ENCODE measurements at regions not wholly inside any gene's neighbourhood (a gene's known extent, or its start where the extent isn't known, plus 50 kb on each side); places are given as distances from the start of the nearest gene placed in this dataset.
"Not testable (repeated sequence)": the region's sequence is repeated elsewhere in the genome, so short reads cannot be mapped to it uniquely, and the experiment has no call there.

DNA sequence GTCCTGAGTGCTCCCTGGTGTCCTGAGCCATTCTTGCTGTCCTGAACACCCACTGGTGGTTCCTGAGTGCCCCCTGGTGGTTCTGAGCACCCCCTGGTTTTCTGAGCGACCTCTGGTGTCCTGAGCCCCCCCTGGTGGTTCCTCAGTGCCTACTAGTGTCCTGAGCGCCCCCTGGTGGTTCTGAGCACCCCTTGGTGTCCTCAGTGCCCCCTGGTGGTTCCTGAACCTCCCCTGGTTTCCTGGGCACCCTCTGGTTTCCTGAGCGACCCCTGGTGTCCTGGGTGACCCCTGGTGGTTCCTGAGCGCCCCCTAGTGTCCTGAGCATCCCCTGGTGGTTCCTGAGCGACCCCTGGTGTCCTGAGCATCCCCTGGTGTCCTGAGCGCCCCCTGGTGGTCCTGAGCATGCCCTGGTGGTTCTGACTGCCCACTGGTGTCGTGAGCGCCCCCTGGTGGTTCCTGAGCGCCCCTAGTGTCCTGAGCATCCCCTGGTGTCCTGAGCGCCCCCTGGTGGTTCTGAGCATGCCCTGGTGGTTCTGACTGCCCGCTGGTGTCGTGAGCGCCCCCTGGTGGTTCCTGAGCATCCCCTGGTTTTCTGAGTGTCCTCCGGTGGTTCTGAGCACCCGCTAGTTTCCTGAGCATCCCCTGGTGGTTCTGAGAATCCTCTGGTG is 473.1 kb downstream of the TMEM121 start:
- Histone ChIP-seq H3K4me1 (no peaks in the 10 kb centered on the region), H3K36me3 (ENCODE audit: insufficient read depth in 1 of 2, low read depth in 1 of 2) (no peaks in the 10 kb centered on the region), H3K4me3 (no peak overlapping the region), H3K9me3 (no peaks in the 10 kb centered on the region), H3K27ac (no peak overlapping the region), H3K27me3 (ENCODE audit: insufficient read depth in 3 of 3, low read length in 2 of 3) (no peaks in the 10 kb centered on the region)
- peak; percentile 36 to 80 (median 68) for ATAC-seq
- intact Hi-C loops (cut with DNase I), result loop anchor here in 1 of 2 donors (10.0 kb wide), 1 partner anchor 325 kb away; no protein-coding TSS in a partner anchor
- TF ChIP-seq, protein P1, sequence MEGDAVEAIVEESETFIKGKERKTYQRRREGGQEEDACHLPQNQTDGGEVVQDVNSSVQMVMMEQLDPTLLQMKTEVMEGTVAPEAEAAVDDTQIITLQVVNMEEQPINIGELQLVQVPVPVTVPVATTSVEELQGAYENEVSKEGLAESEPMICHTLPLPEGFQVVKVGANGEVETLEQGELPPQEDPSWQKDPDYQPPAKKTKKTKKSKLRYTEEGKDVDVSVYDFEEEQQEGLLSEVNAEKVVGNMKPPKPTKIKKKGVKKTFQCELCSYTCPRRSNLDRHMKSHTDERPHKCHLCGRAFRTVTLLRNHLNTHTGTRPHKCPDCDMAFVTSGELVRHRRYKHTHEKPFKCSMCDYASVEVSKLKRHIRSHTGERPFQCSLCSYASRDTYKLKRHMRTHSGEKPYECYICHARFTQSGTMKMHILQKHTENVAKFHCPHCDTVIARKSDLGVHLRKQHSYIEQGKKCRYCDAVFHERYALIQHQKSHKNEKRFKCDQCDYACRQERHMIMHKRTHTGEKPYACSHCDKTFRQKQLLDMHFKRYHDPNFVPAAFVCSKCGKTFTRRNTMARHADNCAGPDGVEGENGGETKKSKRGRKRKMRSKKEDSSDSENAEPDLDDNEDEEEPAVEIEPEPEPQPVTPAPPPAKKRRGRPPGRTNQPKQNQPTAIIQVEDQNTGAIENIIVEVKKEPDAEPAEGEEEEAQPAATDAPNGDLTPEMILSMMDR (IDR thresholded peaks at IDR 0.05), result peak; percentile 26
- peak; percentile 39 to 67 for DNase-seq
- 55 to 66% (median 61%) methylated on average over 12 to 15 of the region's 15 CpGs for WGBS, 3 donors

GRCh38 chr14:106000029-106000511 is 473.7 kb downstream of the TMEM121 start:
- not testable (repeated sequence) for H3K27ac ChIP-seq; H3K9me3 ChIP-seq; H3K27me3 ChIP-seq (ENCODE audit: insufficient read depth in 3 of 3, low read length in 2 of 3); H3K4me1 ChIP-seq; ATAC-seq; H3K4me3 ChIP-seq; H3K36me3 ChIP-seq (ENCODE audit: insufficient read depth in 1 of 2, low read depth in 1 of 2)
- 48 to 57% (median 53%) methylated on average over 9 to 12 of the region's 12 CpGs for WGBS, 3 donors
- peak in 1 of 2 donors; percentile 49 for DNase-seq
- intact Hi-C loops (cut with DNase I), result loop anchor here in 1 of 2 donors (10.0 kb wide), 1 partner anchor 325 kb away; no protein-coding TSS in a partner anchor

- not testable (repeated sequence) for ATAC-seq; H3K9me3 ChIP-seq; H3K36me3 ChIP-seq (ENCODE audit: insufficient read depth in 1 of 2, low read depth in 1 of 2); H3K4me3 ChIP-seq; H3K4me1 ChIP-seq; H3K27me3 ChIP-seq (ENCODE audit: insufficient read depth in 3 of 3, low read length in 2 of 3); DNase-seq; H3K27ac ChIP-seq
- intact Hi-C loops (cut with DNase I), result loop anchor here in 1 of 2 donors (10.0 kb wide), 1 partner anchor 326 kb away; no protein-coding TSS in a partner anchor
- WGBS, 3 donors, result 50 to 92% (median 71%) methylated on average over 1 to 2 of the region's 3 CpGs
Measured at GRCh38 chr14:106001277-106001676, 474.9 kb downstream of the TMEM121 start.

GRCh38 chr14:106003351-106003750 is 477.0 kb downstream of the TMEM121 start:
- no peak overlapping the region for H3K4me3 ChIP-seq
- peaks cover 0 to 10% (median 2%) of the 10 kb centered on the region in 3 donors for H3K27me3 ChIP-seq (ENCODE audit: insufficient read depth in 3 of 3, low read length in 2 of 3)
- no peak overlapping the region for H3K27ac ChIP-seq
- H3K36me3 ChIP-seq (ENCODE audit: insufficient read depth in 1 of 2, low read depth in 1 of 2), result no peaks in the 10 kb centered on the region
- H3K9me3 ChIP-seq, result no peaks in the 10 kb centered on the region
- ATAC-seq (no peak), DNase-seq (no peak)
- intact Hi-C loops (cut with DNase I), result loop anchor here in 1 of 2 donors (10.0 kb wide), 1 partner anchor 329 kb away; no protein-coding TSS in a partner anchor
- TF ChIP-seq, protein P1 (IDR thresholded peaks at IDR 0.05), result no peak
- H3K4me1 ChIP-seq, result no peaks in the 10 kb centered on the region

- intact Hi-C loops (cut with DNase I), result loop anchor here in 1 of 2 donors (10.0 kb wide), 1 partner anchor 330 kb away; no protein-coding TSS in a partner anchor
- DNase-seq; H3K4me3 ChIP-seq; H3K9me3 ChIP-seq; ATAC-seq; H3K27ac ChIP-seq; H3K36me3 ChIP-seq (ENCODE audit: insufficient read depth in 1 of 2, low read depth in 1 of 2); H3K4me1 ChIP-seq: not testable (repeated sequence)
- H3K27me3 ChIP-seq (ENCODE audit: insufficient read depth in 3 of 3, low read length in 2 of 3), result peaks cover 0 to 10% (median 2%) of the 10 kb centered on the region in 3 donors
- WGBS, 3 donors, result 49 to 68% (median 59%) methylated on average over 9 to 10 of the region's 10 CpGs
Measured at GRCh38 chr14:106004937-106005795, 478.8 kb downstream of the TMEM121 start.
